Activated CD4-positive, alpha-beta T cell treated with anti-CD3 and anti-CD28 coated beads, Interleukin-2, amount 50 U/mL, for 24 hours (primary cell): ENCODE measurements at regions not wholly inside any gene's neighbourhood (a gene's known extent, or its start where the extent isn't known, plus 50 kb on each side); places are given as distances from the start of the nearest gene placed in this dataset.
"Not testable (repeated sequence)": the region's sequence is repeated elsewhere in the genome, so short reads cannot be mapped to it uniquely, and the experiment has no call there.

Experiments
- DNase-seq, 2 donors: peaks; one replicate each; pipeline ENCODE4 v3.0.0-alpha.2; 2020; ENCODE audit warnings: low read depth in 1 of 2, low spot score in 1 of 2

DNA sequence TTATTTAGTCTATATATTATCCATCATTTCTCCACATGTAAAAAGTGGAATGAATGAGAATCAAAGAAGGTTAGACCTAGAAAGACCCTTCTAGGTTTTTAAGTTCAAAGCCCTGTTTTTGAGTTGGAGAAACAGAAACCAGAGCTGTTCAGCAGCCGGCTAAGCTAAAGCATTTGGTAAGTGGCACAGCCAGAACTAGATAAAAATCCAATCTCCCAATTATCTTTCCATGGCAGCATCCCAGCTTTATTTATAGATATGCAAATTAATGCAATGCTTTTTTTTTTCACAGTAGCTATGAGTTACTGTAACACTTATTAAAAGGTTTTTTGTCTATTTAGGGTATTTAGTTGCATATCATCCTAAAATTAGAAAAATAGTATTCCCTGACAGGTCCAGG is 85.1 kb downstream of the NIBAN1 start:
- no peak for DNase-seq

DNA sequence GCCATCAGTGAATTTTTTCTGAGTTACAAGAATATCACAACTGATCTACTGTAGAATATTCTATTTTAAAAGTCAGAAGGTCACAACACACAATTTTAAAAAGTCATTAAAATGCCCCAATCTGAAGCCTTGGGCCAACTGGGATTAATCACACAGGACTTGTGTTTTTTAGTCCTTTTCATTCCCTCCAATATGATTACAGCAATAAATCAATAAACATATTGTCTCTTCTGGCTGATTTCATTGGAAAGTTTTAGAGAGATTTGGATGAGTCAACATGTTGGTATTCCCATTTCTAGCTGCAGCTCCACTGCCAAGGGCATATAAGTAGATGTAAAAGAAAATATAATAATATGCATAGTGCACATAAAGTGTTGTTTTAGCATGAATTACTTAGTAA is 85.8 kb downstream of the NIBAN1 start:
- DNase-seq, result no peak

- DNase-seq, result peak in 1 of 2 donors; percentile 17
Measured at GRCh38 chr1:184882957-184883815, 91.1 kb downstream of the NIBAN1 start.

DNA sequence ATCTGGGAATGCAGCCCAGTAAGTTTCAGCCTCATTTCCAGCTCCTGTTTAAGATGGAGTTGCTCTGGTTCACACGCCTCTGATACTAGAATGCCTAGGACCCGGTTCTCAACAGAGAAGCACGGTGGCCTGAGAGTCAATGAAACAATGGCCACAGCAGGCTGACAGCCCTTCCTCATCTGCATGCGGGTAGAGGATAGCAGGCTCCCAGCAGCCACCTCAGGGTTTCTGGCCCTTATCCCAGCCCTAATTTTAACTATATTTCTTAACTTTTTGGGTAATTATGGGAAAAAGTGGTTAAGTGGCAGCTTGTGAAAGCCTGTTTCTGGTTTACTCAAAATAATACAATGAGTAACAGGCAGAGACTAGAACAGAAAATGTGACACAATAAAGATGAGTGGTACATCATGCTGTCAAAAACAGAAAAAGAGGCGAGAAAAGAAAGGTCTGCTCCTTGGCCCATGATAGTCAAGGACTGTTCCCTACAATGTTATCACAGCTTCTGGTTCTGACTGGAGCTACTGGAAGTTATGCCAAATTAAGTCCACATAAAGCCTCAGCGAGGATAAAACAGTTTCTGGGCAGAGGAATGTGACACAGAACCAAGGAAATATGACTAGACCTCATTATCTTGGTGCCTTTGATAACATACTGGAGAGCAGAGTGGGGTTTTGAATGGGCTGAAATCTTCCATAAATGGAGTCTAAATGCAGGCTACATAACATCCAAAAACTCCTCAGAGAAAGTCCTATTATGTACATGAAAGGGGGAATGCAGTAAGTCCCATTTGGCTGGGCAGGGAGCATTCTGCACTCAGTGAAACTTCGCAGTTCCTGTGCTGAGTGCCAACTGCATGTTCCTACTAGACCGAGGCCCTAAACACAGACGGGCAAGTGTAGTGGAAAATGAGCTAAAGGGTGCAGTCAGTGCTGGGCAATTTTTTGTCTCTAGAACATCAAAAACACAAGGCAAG is 92.1 kb downstream of the NIBAN1 start:
- no peak for DNase-seq

GRCh38 chr1:184879876-184880557 is 94.3 kb downstream of the NIBAN1 start:
- DNase-seq, result no peak

- DNase-seq, result no peak
Measured at GRCh38 chr1:184878602-184879001, 95.7 kb downstream of the NIBAN1 start.

DNA sequence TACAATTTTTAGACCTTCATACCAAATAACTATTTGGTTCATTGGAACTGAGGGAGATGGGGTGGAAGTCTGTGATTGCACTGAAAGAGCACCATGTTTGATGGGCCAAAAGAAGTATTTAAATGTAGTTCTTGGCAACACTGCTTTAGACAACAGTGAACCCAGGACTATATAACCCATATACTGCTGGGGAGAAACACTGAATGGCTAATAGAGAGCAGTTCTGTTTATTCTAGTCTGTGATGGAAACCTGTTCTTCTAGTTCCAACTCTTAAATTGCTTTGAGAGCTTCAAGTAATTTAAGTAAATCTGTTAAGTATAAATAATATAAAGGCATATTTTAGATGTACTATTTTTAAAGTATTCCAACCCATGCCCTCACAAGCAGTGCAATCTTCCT is 96.3 kb downstream of the NIBAN1 start:
- no peak for DNase-seq

GRCh38 chr1:184876015-184876414 is 98.3 kb downstream of the NIBAN1 start:
- not testable (repeated sequence) for DNase-seq

GRCh38 chr1:184875218-184875617 is 99.1 kb downstream of the NIBAN1 start:
- no peak for DNase-seq

DNA sequence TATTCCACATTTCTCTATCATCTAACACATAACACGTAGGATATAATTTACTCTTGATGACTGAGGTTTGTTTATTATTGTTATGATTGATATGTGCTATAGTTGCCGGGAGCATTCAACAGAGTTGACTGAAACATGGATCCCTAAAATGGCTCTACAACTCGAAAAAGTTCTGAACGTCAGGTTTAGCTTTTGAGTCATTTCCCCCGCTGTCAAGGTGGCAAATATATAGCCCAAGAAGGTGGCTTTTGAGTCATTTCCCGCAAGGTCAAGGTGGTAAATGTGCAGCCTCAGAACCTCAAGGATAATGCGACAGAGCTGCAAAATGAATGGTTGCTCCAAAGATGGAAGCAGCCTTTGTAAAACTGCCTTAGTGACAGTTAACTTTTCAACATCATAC is 104.0 kb downstream of the NIBAN1 start:
- no peak for DNase-seq

- no peak for DNase-seq
Measured at GRCh38 chr1:184867866-184868689, 106.2 kb downstream of the NIBAN1 start.

DNA sequence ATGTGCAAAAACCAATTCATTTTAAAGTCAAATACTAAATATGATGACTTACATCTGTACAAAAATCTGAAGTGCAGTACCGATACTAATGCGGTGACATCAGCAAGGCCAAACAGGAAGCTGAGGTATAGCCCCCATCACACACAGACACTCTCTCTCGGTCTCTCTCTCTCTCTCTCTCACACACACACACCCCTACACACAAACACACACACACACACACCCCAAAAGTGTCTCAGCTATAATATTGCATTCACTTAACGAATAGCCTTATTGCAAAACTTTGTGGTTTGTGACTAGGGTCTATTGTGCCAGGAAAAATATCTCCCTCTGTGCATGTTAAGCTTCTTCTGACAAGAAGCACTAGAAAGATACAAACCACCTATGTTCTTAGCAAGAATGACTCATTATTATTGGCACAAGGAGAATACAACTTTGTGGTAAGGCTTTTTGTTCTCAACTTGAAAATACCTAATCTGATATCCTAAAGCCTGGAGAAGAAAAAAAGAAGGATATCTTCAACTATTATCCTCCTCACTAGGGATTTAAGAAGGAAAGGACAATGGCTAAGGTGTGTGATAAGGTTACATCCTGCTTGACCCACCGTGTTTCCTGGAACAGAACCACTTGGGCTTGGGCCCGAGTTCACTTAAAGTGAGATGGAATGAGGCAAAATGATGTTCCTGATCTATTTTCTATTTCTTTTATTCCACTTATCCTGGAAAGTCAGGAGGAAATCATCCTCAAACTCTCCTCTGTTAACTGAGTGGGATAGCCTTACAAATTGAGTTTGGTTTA is 107.1 kb downstream of the NIBAN1 start:
- DNase-seq, result peak in 1 of 2 donors; percentile 38

DNA sequence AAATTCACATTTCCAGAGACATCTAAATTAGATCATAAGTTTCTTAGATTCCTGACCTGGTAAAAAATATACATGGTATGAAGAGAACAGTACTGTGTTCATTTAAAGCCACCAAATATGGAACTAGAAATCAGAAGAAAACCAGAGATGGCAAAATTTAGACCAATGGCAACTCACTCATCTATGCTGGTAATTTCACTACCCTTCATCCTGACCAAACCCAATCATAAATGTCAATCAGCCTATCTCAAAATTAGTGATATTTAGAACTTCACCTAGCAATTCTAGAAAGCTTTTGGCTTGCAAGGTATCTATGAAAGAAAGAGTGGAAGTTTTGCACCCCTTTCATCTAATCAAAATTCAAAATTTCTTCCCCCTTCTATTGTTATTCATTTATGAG is 107.7 kb downstream of the NIBAN1 start:
- no peak for DNase-seq

DNA sequence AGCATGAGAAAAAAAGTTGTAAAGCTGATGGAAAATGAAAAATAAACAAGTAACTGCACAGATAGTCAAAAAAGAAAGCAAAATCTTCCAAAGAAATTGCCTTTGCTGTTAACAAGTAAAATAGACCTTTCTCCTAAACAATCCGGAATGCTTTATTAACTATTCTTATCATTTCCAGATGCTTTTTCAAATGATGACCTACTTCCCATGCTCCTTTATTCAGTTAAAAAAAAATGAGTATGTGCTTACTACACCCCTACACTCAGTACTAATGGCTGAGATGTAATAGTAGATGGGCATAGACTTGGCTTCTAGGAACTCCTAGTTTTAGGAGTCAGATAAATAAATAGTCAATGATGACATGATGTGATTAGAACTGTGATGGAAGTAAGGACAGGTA is 108.5 kb downstream of the NIBAN1 start:
- no peak for DNase-seq

- no peak for DNase-seq
Measured at GRCh38 chr1:184861755-184862336, 107.2 kb upstream of the EDEM3 start.

DNA sequence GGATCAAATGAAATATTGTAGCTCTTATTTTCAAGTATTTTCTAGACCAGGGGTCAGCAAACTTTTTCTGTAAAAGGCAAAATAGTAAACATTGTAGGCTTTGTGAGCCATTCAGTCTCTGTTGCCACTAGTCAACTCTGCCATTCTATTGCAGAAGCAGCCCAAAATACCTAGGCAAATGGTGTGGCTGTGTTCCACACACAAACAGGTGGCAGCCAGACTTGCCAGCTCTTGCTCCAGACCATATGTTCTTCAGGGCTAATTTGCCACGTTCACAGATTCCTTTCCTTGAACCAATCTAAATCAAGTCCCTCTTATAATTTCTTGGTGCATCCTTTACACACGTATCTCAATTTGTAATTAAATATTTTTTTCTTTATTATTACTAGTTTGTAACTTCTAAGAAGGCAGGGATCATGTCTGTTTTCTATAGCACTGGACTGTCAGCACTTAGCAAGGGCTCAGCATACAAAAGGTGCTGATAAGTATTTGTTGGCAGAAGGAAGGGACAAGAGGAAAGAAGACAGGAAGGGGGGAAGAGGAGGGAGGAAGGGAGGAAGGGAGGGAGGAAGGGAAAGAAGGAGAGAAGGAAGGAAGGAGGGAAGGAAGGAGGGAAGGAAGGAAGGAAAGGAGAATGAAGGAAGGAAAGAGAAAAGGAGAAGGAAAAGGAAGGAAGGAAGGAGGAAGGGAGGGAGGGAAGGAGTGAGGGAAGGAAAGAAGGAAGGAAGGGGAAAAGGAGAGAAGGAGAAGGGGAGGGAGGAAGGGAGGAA is 106.5 kb upstream of the EDEM3 start:
- DNase-seq, result no peak

- DNase-seq, result no peak
Measured at GRCh38 chr1:184860535-184860934, 105.9 kb upstream of the EDEM3 start.

GRCh38 chr1:184859381-184860105 is 104.9 kb upstream of the EDEM3 start:
- DNase-seq, result no peak
